NCI-H2196 (cell line): ENCODE measurements at regions not wholly inside any gene's neighbourhood (a gene's known extent, or its start where the extent isn't known, plus 50 kb on each side); places are given as distances from the start of the nearest gene placed in this dataset.
"Not testable (repeated sequence)": the region's sequence is repeated elsewhere in the genome, so short reads cannot be mapped to it uniquely, and the experiment has no call there.

Experiments used
- DNase-seq: peaks from one replicate; lab custom pipeline; 2025; ENCODE audit not compliant: unreplicated experiment; lab: John Stamatoyannopoulos, UW

DNA sequence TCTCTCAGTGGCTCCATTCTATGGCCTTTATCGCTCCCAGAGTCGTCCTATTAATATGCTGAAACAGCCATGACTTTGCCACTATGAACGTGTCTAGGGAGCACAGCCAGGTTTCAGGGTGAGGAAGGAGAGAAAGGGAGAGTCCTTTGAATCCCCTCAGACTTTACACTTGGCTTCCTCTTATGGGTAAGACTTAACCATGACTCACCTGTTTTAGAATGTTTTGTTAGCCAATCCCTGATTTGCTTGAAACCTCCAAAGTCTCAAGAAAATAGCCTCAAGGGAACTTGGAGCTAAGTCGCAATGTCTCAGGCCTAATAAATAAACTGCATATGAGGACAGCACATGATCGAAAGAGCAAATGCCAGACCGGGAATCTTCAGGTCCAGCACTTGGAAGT, 131.2 kb upstream of the RCN1 start:
- no peak for DNase-seq

DNA sequence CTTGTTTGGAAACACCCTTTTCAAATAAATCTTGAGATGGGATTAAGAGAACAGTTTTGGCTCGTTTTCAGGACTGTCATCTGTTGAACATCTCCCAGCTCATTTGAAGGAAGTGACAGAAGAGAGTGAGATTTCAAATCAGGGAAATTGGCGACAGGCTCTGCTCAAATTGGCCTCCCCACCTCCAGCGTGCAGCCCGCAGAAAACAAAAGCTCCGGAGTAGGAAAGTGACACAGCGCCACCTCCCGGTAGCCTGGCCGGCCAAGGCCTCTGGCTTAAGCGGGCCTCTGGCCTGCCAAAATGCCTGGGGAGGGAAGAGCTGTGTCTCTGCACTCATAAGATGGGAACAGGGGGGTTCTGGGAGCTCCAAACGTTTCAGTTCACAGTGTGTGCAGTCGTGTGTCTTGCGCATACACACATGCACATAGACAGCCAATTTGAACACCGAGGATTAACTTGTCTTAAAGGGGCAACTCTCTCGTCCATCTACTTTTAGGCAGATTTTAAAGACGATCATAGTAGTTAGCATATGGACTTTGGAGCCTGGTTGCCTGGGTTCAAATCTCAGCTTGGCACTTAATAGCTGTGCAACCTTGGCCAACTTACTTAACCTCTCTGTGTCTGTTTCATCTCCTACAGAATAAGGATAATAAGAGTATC, 132.7 kb upstream of the RCN1 start:
- peak; percentile 24 for DNase-seq

DNA sequence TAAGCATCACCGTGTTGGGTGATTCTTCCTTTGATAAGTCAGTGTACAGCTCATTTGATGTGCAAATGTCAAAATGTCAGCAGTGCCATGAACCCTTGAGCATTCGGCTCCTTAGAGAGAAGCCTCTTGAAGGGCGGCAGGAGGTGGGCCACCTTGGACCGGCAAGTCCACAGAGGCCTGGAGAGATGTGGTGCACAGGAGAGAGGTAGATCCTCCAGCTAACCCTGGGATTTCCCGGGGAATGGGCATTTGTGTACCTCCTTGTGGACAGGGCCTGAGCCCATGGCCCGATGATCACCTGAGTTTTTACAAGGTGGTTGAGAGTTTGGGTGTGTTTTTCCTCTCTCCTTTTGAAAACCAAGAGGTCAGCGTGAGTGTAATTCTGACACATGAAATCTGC, 133.2 kb upstream of the RCN1 start:
- no peak for DNase-seq

DNA sequence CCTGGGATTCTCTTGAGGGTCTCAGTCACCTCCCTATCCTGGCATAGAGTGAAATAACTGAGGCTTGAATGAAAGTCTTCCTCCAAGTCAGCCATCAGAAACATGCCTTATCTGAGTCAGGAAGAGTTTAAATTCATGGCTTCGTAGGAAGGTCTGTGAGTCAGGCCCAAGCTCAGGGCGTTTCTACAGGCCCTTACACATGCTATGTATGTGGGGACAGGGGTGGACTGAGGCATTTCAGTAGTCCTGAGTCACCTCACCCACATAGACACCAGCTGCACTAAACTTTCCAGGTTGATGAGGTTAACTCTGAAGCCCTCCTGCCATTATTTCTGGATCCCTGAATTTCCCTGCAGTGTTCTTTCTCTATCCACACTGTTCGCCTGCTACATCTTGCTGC, 134.6 kb upstream of the RCN1 start:
- no peak for DNase-seq

DNA sequence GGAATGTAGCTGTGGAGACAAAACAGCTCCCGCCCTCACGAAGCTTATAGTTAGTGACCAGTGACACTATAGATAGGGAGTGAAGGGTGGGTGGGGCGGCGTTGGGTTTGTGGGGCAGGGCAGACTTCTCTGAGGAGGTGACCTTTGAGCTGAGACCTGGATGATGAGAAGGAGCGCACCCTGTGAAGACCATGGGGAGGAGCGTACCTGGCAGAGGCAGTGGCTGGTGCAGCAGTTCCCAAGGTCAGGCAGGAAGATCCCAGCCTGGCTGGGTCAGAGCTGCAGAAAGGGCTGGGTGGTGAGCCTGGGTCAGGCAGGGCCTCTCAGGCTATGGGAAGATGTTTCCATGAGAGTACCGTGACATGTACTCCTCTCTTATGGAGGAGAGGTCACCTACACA, 135.0 kb upstream of the RCN1 start:
- no peak for DNase-seq

DNA sequence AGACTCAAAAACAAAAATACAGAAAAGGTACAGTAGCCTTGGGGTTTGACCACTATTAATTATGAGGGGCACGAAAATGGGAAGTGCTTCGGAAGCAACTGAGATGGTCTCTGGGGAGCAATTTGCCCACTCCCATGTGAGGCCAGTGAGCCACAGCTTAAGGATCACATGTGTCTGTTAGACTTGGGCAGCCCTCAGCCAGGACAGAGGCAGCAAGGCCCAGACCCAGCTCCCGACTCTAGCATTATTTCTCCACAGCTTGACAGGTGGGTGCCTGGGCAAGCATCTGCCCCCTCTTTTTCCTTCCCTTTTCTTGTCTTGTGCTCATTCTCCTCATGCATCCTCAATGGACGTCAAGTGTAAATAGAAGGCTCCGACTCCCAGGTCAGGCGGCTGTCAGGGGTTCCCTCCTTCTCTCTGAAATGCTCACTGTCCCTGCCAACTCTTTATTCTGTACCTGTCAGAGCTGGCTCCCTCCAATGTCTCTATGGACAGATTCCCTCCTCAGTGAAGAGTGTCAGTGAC, 137.0 kb upstream of the RCN1 start:
- no peak for DNase-seq

- DNase-seq, result not testable (repeated sequence)
Observed at GRCh38 chr11:31949733-31950200, 138.6 kb upstream of the PAX6 start.

GRCh38 chr11:31947051-31947450, 135.9 kb upstream of the PAX6 start:
- no peak for DNase-seq

- no peak for DNase-seq
Observed at GRCh38 chr11:31943056-31943780, 132.1 kb upstream of the PAX6 start.

GRCh38 chr11:31940371-31941037, 129.4 kb upstream of the PAX6 start:
- DNase-seq, result no peak

GRCh38 chr11:31939004-31939403, 127.9 kb upstream of the PAX6 start:
- DNase-seq, result no peak

DNA sequence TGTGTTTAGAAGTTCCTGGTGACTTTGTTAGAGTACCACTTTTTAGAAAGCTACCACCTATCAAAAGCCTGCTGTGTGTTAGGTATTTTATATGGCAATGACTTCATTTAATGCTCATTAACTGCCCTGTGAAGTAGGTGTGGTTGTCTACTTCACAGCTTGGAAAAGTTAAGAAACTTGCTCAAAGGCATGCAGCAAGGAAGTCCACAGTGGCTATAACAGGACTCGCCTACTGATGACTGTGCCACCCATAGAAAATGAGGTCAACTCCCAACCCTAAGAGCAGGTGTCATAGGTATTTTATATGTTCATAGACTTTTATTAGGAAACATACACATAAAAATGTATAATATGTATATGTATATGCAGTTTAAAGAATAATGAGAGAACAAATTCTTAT, 125.2 kb upstream of the PAX6 start:
- DNase-seq, result no peak

DNA sequence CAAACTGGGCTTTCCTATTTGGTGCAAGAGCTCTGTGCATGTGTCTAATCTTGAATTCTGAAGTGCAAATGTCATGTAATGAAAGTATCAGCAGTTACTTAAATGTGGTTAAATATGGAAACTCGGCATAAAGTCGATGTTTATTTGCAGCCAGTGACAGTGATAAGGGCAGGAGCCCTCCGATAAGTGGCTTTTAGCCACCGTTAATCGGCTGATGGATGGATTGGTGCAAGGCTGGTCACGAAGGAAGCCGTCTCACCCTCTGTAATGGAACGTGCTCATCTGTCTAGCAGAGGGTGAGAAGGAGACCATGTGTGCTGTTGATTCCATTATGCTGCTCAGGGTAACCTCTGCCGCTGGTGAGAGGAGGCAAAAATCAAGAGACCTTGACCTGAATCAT, 121.8 kb upstream of the PAX6 start:
- DNase-seq, result no peak

DNA sequence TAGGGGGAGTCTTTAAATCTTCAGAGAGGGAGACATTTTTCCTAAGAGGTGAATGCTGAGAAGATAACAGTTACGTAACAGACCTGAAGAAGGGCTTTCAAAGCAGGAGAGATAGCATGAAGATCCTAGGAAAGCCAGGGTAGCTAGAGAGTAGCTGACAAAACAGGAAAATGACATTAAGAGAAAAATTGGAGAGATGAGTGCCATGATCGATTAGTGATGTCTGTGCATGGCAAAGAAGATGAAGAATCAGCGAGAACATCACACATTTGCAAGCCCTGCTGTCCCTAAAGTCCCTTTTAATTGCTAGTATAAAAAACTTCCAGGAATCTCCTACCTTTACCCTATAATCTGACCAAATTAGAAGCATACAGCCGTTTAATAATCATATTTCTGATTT, 116.9 kb upstream of the PAX6 start:
- DNase-seq, result no peak

- DNase-seq, result no peak
Observed at GRCh38 chr11:31926816-31927528, 115.8 kb upstream of the PAX6 start.

- DNase-seq, result no peak
Observed at GRCh38 chr11:31926106-31926505, 115.0 kb upstream of the PAX6 start.

DNA sequence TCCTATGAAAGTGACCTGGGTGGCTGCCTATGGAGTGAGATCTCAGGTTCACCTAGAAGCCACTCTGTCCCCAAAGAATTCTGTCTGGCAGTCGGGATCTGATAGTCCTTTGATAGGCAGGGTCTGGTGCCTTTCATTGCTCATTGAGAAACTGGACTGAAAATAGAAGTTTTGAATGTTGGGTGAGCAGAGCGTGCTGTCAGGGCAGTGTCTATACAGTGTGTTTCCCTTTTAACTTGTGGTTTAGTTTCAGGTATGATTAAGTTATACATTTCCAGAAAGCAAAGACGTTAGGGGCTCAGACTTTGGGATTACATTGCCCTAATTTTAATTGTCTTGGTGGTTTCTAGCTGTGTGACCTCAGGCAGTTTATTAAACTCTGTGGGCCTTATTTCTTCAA, 111.3 kb upstream of the PAX6 start:
- DNase-seq, result no peak

DNA sequence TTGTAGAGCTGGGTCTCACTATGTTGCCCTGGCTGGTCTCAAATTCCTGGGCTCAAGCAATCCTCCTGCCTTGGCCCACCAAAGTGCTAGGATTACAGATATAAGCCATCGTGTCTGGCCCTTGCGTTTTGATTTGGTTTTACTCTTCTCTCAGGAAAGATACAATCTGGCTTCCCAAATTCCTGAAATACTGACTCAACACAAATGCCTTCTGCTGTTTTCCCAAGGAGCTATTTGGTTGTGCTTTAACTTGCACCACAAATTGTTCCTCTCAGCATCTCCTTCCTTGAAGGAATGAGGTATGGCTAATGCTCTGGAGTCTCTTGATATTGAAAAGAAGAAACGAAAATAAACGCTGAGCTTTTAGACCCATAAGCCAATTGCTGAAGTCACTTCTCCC, 110.0 kb upstream of the PAX6 start:
- no peak for DNase-seq

DNA sequence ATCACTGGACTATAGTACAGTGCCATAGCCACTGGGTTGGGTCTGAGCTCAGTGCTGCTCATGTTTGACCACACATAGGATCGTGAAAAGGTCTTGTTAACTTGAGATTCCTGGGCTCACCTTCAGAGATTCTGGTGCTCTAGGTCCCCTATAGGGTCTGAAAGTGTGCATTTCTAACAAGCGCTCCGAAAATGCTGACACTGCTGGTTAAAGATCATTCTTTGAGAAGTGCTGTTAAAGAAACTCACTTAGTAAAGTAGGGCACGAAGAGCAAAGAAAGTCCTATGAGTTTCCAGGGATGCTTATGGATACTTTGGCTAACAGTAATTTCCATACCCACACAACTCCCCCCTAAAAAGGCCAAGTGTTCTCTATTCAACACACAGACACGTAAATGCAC, 108.1 kb upstream of the PAX6 start:
- no peak for DNase-seq

DNA sequence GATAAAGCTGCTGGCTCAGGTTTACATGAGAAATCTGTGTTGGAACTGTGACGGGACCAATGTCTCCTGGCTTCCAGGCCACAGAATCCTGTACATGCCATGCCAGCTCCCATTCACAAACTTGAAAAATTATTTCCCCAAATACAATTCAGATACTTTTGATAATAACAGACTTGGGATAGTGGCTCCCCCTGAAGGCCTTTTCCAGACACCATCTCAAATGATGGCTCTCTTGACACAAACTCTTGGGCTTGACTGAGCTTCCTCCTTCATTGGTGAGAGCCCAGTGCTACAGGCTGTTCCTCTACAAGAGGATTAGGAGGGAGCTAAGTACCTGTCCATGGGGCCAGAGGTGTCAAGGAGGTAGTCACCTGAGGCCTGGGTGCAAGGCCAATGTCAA, 104.7 kb upstream of the PAX6 start:
- DNase-seq, result no peak

DNA sequence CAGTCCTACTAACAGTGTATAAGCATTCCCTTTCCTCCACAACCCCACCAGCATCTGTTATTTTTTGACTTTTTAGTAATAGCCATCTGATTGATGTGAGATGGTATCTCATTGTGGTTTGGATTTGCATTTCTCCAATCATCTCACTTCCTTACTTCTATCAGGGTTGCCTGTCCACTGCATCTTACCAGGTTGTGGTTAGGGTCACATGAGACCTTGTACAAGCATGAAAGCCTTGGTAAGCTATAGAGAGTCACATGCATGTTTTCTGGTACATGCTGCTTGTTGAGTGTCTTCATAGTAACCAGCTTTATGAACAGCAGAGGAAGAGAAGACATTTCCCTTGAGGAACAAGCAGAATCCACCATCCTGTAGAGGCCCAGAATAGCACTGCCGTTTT, 102.9 kb upstream of the PAX6 start:
- no peak for DNase-seq
